ENCODE measurements at regions not wholly inside any gene's neighbourhood (a gene's known extent, or its start where the extent isn't known, plus 50 kb on each side); places are given as distances from the start of the nearest gene placed in this dataset.

DNA sequence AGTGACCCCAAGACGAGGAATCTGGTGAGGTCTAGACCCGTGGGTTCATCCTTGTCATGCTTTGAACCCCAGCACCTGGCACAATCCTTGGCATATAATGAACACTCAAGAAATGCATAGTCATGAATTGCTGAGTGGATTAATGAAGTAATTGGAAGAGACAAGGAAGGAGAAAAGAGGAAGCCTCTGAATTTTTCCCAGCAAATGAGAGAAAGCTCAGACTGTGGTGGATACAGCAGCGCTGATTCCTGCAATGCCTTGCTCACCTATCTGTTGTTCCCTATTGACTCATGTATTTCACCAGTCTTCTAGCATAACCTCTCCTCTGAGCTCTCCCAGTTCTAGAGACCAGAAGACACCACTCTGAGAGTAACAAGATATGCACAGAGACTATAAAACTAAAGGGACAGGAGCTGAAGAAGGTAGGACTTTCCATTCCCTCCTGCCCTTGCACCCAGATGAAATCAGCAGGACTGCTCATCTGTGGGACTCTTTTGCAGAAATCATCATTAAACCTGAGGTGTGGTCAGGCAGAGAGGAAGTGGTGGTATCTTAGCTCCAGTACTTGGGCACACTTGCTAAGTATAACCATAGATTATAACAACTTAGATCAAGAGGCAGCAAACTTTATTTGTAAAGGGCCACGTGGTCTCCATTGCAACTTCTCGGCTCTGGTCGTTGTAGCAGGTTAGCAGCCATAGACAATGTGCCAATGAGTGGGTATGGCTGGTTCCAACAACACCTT is 102.8 kb downstream of the MAF start:
- DNase-seq, result no peak

GRCh38 chr16:79493911-79494310 is 106.6 kb downstream of the MAF start:
- no peak for DNase-seq

GRCh38 chr16:79492036-79492435 is 108.5 kb downstream of the MAF start:
- DNase-seq, result no peak

DNA sequence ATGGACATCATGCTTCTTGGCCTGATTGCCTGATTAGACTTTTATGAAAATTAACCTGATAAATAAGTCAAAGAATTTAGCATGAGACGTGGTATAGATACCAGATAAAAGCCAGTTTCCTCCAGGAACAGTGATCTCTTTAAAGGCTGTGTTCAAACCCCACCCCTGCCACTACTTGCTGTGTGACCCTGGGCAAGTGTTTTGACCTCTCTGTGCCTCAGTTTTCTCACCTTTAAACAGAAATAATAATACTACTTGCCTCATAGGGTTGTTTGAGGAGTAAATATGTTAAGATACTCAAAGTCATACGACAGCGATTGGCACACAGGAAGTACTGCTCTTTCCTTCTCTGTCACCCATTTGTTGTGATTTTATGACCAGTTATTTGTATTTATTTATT is 115.5 kb downstream of the MAF start:
- DNase-seq, result no peak

DNA sequence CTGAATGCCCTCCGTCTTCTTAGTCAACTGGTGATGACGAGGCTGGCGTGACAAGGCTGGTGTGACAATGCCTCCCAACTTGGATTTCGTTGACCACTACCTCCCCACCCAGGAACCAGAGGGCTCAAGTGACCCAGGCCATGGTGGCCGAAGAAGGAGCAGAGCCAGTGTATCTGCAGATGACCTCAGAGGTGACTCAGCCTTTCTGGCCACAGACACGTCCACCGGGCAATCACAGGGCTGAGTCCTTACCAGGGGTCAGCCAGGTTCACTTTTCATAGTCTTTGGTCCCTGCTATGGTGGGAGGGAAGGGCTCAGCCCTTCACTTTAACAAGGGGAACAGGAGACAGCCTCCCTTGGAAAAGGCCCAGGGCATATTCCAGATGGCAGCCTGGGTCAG is 116.3 kb downstream of the MAF start:
- no peak for DNase-seq

DNA sequence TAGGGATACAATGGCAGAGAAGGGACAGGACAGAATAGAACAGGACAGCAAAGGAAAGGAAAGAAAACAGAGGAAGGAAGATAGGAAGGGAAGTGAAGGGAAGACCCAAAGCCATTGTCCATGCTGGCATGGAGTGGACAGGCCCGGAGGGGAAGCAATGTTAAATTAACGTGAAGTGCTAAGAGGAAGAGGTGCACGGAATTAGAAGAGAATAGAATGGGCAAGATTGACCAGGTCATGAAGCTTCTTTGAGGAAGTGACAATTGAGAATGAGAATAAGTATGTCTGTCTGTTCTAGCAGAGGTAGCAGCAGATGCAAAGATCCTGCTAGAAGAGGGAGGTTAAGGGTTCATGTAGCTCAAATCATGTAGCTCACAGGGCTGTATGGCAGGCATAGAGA is 117.2 kb downstream of the MAF start:
- no peak for DNase-seq

DNA sequence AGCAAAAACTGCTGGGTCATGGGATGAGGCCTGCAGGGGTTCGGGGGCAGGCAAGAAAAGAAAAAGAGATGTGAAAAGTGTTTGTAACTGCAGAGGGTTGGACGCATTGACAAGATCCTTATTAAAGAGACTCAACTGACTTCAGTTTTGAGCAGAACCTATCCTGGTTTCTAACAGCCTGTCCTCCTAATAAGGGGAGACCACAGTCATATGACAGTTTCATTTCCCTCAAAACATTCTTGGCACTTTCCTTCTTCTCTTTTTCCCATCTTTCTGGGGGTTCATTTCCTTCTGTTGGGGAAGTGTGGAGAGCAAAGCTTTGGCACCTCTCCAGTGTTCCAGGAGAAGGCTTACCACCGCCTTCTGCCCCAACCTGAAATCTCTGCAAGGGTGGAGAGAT is 118.5 kb downstream of the MAF start:
- DNase-seq, result no peak

GRCh38 chr16:79480929-79481328 is 119.6 kb downstream of the MAF start:
- DNase-seq, result no peak

DNA sequence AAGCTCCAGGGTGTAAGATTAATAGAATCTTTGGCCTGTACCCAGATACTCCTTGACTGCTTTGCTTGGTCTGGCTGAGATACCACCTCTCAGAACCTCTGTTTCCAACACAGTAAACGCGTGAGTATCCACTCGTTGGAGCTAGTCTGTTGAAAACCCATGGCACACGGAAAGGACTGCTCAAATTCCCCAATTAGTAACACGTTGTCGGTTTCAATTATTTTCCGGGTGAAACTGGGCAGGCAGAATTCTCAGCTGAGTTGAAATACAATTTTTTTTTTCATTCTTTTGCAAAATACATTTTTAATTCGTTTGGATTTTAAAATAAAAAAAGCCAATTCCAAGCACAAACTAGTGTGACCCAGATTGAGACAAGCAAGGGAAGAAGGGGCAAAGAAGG is 120.5 kb downstream of the MAF start:
- no peak for DNase-seq

GRCh38 chr16:79476580-79476979 is 124.0 kb downstream of the MAF start:
- DNase-seq, result no peak

DNA sequence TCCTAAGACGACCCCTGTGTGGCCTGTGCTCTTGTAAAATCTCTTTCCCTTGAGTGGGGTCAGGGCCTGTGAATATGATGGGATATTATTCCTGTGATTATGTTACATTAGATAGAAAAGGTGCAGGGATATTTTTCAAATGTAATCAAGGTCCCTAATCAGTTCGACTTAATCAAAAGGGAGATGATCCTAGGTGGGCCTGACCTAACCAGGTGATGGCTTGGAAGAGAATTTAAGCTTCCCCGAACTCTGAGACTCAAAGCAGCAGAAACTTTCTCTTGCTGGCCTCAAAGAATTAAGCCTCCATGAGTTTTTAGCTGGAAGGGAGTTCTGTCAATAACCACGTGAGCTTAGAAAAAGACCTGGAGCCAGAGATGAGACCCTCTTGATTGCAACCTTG is 124.7 kb downstream of the MAF start:
- no peak for DNase-seq

GRCh38 chr16:79473456-79473855 is 127.1 kb downstream of the MAF start:
- DNase-seq, result peak; percentile 55

GRCh38 chr16:79472426-79472825 is 128.1 kb downstream of the MAF start:
- no peak for DNase-seq

GRCh38 chr16:79469999-79470398 is 130.5 kb downstream of the MAF start:
- no peak for DNase-seq

DNA sequence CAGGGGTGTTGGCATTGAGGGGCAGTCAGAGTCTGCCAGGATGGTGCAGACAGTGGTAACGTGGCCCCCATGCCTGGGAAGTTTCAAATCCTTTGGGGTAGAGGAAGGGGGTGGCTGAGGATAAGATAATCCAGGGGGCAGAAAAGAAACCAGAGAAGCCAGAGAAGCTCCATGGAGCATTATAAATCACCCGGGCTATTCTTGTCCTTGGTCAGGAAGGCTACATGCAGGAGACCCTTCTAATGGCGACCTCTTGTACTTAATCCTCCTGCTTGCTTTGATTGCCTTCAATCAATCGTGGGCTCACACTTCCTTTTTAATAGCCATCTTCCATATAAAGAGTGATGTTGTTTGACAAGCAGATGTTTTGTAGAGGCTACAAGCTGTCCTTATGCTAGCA is 131.9 kb downstream of the MAF start:
- DNase-seq, result no peak

DNA sequence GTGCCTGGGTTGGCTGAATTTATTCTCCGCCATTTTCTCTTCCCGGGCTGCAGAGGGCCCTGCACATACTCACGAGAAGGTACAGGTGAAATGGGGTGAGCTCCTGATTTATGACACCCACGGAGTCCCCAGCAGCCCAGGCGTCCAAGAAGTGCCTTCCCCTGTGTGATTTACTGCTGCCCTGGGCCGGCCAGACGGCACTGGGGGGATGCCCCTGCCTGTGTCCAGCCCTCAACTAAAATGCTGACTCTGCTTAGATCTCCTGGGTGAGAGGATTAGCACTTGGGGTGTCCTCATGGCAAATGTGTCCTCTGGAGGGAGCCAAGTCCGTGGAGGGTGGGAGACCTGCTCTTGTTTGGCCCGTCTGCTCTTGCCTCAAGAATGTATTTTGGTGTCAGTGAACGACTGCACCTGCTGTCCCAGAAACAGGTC is 132.4 kb downstream of the MAF start:
- DNase-seq, result no peak

GRCh38 chr16:79466111-79466510 is 134.4 kb downstream of the MAF start:
- no peak for DNase-seq

GRCh38 chr16:79463841-79464240 is 136.7 kb downstream of the MAF start:
- DNase-seq, result no peak

- DNase-seq, result no peak
Observed at GRCh38 chr16:79456036-79456435, 144.5 kb downstream of the MAF start.

DNA sequence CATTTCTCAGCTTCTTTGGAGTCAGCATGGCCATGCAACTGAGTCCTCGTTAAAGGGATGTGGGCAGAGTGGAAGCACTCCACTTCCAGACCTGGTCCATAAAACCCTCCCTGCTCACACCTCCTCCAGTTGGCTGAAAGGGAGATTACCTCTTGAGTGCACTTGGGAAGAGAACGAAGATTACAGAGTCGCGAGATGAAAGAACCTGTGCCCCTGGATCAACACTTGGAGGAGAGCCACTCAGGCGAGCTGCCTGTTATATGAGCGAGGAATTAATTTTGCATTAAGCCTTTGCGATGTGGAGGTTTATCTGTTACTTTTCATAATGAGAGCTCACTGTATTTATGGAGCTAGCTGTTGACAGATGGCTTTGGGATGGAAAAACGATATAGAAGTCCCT is 147.9 kb downstream of the MAF start:
- peak; percentile 77 for DNase-seq

DNA sequence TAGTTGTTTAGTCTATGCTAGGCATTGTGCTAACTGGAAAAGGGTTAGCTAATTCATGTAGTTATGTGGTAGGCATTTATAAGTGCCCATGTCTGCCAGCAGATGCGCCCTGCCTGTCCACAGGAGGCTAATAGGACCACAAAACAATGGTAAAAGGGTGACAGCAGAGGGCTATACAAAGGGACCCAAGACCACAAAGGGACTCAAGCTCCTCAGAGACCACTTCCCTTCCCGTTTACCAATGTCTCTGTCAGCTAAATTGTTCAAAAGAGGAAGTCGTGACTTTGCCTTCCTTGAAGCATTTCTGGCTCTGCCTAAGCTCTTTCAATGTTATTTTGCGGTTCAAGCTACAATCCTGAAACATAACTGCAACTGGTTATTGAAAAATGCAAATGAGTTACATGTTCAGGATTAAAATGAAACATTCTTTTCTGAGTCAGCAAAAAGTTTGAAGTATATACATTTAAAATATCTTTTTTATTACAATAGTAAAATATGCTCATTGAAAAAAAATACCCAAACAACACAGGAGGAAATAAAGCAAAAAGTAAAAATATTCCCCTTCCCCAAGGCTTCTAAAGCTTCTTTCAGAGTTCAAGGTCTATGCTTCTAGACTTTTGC is 149.2 kb downstream of the MAF start:
- DNase-seq, result no peak

DNA sequence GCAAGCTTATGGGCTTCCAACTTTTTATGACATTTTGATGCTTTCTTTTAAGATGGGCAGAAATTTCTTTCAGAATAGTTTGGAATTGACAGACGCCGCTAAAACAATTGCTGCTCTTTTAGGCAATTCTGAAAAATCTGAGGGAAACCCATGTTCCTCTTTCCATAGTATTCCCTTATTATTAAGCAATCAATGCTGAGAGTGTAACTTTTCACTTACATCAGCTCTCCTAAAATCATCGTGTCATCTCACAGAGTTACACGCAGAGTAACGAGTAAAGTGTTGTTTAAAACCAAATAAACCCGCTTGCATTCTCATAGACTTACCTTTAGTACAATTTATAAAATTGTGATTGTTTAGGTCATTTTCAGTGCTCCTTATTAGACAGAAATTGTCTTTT is 150.6 kb downstream of the MAF start:
- no peak for DNase-seq

DNA sequence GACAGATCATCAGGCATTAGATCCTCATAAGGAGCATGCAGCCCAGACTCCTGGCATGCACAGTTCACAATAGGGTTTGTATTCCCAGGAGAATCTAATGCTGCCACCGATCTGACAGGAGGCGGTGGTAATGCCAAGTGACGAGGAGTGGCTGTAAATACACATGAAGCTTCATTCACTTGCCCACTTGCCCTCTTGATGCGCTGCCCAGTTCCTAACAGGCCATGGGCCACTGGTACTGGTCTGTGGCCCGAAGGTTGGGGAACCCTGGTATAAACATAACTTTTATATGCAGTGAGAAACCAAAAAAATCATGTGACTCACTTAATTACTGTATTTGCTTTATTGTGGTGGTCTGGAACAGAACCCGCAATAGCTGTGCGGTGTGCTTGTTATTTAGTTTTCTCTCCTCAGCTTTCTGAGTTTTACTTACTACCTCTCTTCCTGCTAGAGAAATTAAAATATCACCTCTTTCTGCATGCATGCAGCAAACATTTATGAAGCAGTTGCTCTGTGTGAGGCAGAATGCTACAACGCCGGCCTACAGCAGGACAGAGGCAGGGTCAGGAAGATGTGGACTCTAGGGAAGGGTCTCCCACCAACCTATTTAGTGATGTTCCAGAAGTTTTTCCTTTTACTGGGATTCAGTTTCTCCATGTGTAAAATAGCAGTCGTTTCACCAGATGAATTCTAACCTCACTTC is 151.3 kb downstream of the MAF start:
- no peak for DNase-seq

- no peak for DNase-seq
Observed at GRCh38 chr16:79444572-79444971, 156.0 kb downstream of the MAF start.

All from NCI-H1092 treated with DMSO at 0.1 percent for 48 hours (cell line).